GM20000 (cell line): ENCODE measurements at regions not wholly inside any gene's neighbourhood (a gene's known extent, or its start where the extent isn't known, plus 50 kb on each side); places are given as distances from the start of the nearest gene placed in this dataset.
"Not testable (repeated sequence)": the region's sequence is repeated elsewhere in the genome, so short reads cannot be mapped to it uniquely, and the experiment has no call there.

ENCODE experiments used
- DNase-seq: peaks from one replicate; pipeline ENCODE4 v3.0.0; 2012; ENCODE audit warnings: low spot score
- CTCF ChIP-seq: IDR thresholded peaks from 2 replicates; pipeline ENCODE4 v1.5.1; 2012; ENCODE audit warnings: mild to moderate bottlenecking, control low read depth; ENCODE audit errors: extremely low read depth, missing control alignments

GRCh38 chr4:138632856-138633579 lies 382.6 kb upstream of the NOCT start:
- DNase-seq = no peak
- TF ChIP-seq CTCF = no peak

- TF ChIP-seq CTCF = no peak
- DNase-seq = no peak
Measured at GRCh38 chr4:138630666-138631065, 384.9 kb upstream of the NOCT start.

- DNase-seq = no peak
Measured at GRCh38 chr4:138629669-138630068, 385.9 kb upstream of the NOCT start.

GRCh38 chr4:138627096-138627495 lies 384.9 kb upstream of the SLC7A11 start:
- DNase-seq = no peak
- TF ChIP-seq CTCF = no peak

More at GRCh38 chr4:138629669-138630068, 385.9 kb upstream of the NOCT start:
- no peak for TF ChIP-seq CTCF

- not testable (repeated sequence) for DNase-seq
Measured at GRCh38 chr4:138622362-138622761, 380.2 kb upstream of the SLC7A11 start.

- no peak for TF ChIP-seq CTCF
- DNase-seq = no peak
Measured at GRCh38 chr4:138616775-138617174, 374.6 kb upstream of the SLC7A11 start.

GRCh38 chr4:138614398-138615142 lies 372.4 kb upstream of the SLC7A11 start:
- TF ChIP-seq CTCF = no peak
- DNase-seq = no peak
